ENCODE measurements at regions not wholly inside any gene's neighbourhood (a gene's known extent, or its start where the extent isn't known, plus 50 kb on each side); places are given as distances from the start of the nearest gene placed in this dataset.

DNA sequence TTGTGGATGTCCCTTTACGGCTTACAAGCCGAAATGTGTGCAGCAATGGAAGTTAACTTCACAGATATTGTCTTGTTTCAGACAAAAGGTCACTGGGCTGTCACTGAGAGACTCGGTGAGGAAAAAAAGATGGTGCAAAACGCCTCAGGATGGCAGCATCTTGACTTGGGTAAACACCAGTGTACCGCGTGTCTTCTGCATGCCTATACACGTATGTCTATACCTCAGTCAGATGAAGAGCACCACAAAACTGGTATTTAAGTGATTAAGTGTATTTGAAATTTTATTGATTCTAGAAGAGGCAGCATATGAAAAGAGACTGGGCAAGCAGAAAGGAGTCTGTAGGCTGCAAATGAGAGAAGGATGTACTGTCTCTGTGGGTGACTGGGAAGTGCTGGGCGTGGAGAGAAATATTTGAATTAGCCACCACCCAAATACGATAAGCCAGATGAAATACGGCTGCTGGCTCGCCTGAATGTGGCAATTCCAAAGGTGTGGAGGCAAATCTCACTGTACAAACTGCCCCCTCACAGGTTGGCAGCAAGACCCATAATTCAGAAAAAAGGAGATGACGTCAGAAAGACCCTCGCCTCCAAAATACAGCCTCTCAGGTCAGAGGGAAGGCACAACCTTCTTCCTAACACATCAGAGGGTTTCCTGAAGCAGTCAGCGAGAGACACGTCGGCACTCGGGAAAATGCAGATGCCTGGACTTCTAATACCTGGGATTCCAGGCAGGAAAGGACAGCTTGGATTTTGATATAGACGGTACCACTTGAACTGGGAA is 53.4 kb upstream of the NEO1 start:
- TF ChIP-seq, protein P1, sequence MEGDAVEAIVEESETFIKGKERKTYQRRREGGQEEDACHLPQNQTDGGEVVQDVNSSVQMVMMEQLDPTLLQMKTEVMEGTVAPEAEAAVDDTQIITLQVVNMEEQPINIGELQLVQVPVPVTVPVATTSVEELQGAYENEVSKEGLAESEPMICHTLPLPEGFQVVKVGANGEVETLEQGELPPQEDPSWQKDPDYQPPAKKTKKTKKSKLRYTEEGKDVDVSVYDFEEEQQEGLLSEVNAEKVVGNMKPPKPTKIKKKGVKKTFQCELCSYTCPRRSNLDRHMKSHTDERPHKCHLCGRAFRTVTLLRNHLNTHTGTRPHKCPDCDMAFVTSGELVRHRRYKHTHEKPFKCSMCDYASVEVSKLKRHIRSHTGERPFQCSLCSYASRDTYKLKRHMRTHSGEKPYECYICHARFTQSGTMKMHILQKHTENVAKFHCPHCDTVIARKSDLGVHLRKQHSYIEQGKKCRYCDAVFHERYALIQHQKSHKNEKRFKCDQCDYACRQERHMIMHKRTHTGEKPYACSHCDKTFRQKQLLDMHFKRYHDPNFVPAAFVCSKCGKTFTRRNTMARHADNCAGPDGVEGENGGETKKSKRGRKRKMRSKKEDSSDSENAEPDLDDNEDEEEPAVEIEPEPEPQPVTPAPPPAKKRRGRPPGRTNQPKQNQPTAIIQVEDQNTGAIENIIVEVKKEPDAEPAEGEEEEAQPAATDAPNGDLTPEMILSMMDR (conservative IDR thresholded peaks at IDR 0.05; ENCODE audit: low read length): no peak
- no peak for TF ChIP-seq EZH2phosphoT487 (IDR thresholded peaks at IDR 0.05; ENCODE audit: borderline replicate concordance)

DNA sequence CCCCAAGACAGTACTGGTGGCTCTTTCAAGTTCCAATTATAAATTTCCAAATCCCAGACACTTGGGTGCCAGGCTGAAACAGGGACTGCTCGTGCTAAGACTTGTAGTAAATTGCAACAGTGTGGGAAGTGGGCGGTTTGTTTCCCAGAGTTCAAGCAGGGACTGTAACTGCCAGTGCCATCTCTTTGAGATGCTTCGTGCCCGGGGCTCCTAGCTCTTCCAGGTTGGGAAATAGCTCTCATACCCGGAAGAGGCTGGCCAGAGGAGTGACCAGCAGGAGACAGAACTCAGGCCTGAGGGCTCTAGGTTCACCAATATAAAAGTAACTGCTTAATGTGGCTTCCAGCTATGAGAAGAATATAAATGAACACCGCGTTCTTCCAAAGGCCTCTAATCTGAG is 54.0 kb upstream of the NEO1 start:
- Histone ChIP-seq H3K4me2 (ENCODE audit: low read depth, low read length, poor library complexity, severe bottlenecking) (no peak overlapping the region), H2AFZ (ENCODE audit: low read length) (no peak overlapping the region), H3K9ac (ENCODE audit: low read depth, low read length, poor library complexity, severe bottlenecking) (no peak overlapping the region), H3K27me3 (ENCODE audit: insufficient read depth, low read length, poor library complexity, severe bottlenecking) (no peaks in the 10 kb centered on the region), H3K4me3 (ENCODE audit: low read length, poor library complexity, severe bottlenecking) (no peak overlapping the region), H4K20me1 (ENCODE audit: insufficient read depth, low read length, poor library complexity, severe bottlenecking) (no peaks in the 10 kb centered on the region), H3F3A (ENCODE audit: low read depth) (no peaks in the 10 kb centered on the region), H3K36me3 (ENCODE audit: insufficient read depth, low read length) (no peaks in the 10 kb centered on the region), H3K4me1 (ENCODE audit: insufficient read depth, low read length, poor library complexity, severe bottlenecking) (no peaks in the 10 kb centered on the region), H3K79me2 (ENCODE audit: insufficient read depth, low read length) (no peaks in the 10 kb centered on the region), H3K9me3 (ENCODE audit: insufficient read depth, low read depth, low read length) (no peaks in the 10 kb centered on the region), H3K9me2 (replicated peaks; ENCODE audit: low read depth, low read length) (no peaks in the 10 kb centered on the region)
- TF ChIP-seq, protein P1 (conservative IDR thresholded peaks at IDR 0.05; ENCODE audit: low read length): no peak
- TF ChIP-seq EZH2phosphoT487 (IDR thresholded peaks at IDR 0.05; ENCODE audit: borderline replicate concordance): no peak

More for the DNA sequence above, 53.4 kb upstream of the NEO1 start:
- no peak overlapping the region for H3K4me2 ChIP-seq (ENCODE audit: low read depth, low read length, poor library complexity, severe bottlenecking)
- no peaks in the 10 kb centered on the region for H4K20me1 ChIP-seq (ENCODE audit: insufficient read depth, low read length, poor library complexity, severe bottlenecking)
- no peaks in the 10 kb centered on the region for H3K9me3 ChIP-seq (ENCODE audit: insufficient read depth, low read depth, low read length)
- no peaks in the 10 kb centered on the region for H3F3A ChIP-seq (ENCODE audit: low read depth)
- H3K79me2 ChIP-seq (ENCODE audit: insufficient read depth, low read length): no peaks in the 10 kb centered on the region
- no peaks in the 10 kb centered on the region for H3K9me2 ChIP-seq (replicated peaks; ENCODE audit: low read depth, low read length)
- no peaks in the 10 kb centered on the region for H3K4me1 ChIP-seq (ENCODE audit: insufficient read depth, low read length, poor library complexity, severe bottlenecking)
- no peak overlapping the region for H3K4me3 ChIP-seq (ENCODE audit: low read length, poor library complexity, severe bottlenecking)
- no peaks in the 10 kb centered on the region for H3K36me3 ChIP-seq (ENCODE audit: insufficient read depth, low read length)
- no peak overlapping the region for H2AFZ ChIP-seq (ENCODE audit: low read length)
- no peak overlapping the region for H3K9ac ChIP-seq (ENCODE audit: low read depth, low read length, poor library complexity, severe bottlenecking)
- H3K27me3 ChIP-seq (ENCODE audit: insufficient read depth, low read length, poor library complexity, severe bottlenecking): no peaks in the 10 kb centered on the region

GRCh38 chr15:72995849-72996248 is 56.4 kb upstream of the NEO1 start:
- Histone ChIP-seq H2AFZ (ENCODE audit: low read length) (no peak overlapping the region), H3K9me3 (ENCODE audit: insufficient read depth, low read depth, low read length) (no peaks in the 10 kb centered on the region), H3K4me2 (ENCODE audit: low read depth, low read length, poor library complexity, severe bottlenecking) (no peak overlapping the region), H3K27me3 (ENCODE audit: insufficient read depth, low read length, poor library complexity, severe bottlenecking) (no peaks in the 10 kb centered on the region), H3F3A (ENCODE audit: low read depth) (no peaks in the 10 kb centered on the region), H3K4me1 (ENCODE audit: insufficient read depth, low read length, poor library complexity, severe bottlenecking) (no peaks in the 10 kb centered on the region), H3K9ac (ENCODE audit: low read depth, low read length, poor library complexity, severe bottlenecking) (no peak overlapping the region), H4K20me1 (ENCODE audit: insufficient read depth, low read length, poor library complexity, severe bottlenecking) (no peaks in the 10 kb centered on the region), H3K79me2 (ENCODE audit: insufficient read depth, low read length) (no peaks in the 10 kb centered on the region), H3K36me3 (ENCODE audit: insufficient read depth, low read length) (no peaks in the 10 kb centered on the region), H3K4me3 (ENCODE audit: low read length, poor library complexity, severe bottlenecking) (no peak overlapping the region), H3K9me2 (replicated peaks; ENCODE audit: low read depth, low read length) (no peaks in the 10 kb centered on the region)
- no peak for TF ChIP-seq EZH2phosphoT487 (IDR thresholded peaks at IDR 0.05; ENCODE audit: borderline replicate concordance)
- TF ChIP-seq, protein P1 (conservative IDR thresholded peaks at IDR 0.05; ENCODE audit: low read length): no peak

All from Loucy (cell line).